GM12878 (cell line): ENCODE measurements at regions not wholly inside any gene's neighbourhood (a gene's known extent, or its start where the extent isn't known, plus 50 kb on each side); places are given as distances from the start of the nearest gene placed in this dataset.
A peak's percentile ranks its signal among the peaks of the same experiment; 100 is the strongest.

Source experiments
- ATAC-seq: fragments of 200-7000 bp; cut with Tn5 transposase; 3 replicates; pipeline ENCODE4 v1.9.1; 2020; ENCODE audit warnings: mild to moderate bottlenecking, moderate library complexity
- BruUV-seq: library from RNA; stranded (reverse); fragments of 400-500 nt; replicated peaks from 2 replicates; lab custom pipeline; 2021; lab: Mats Ljungman, UMichigan
- CTCF ChIA-PET: fragments of 300-600 bp; sonication (Branson Sonifier 250); formaldehyde crosslinking; extraction: SDS; loops from one replicate; lab custom pipeline; 2021; ENCODE audit warnings: inconsistent platforms; lab: Yijun Ruan, JAX
- POLR2A ChIA-PET: fragments of 350-600 bp; formaldehyde crosslinking; extraction: SDS; loops from one replicate; lab custom pipeline; 2021; ENCODE audit warnings: inconsistent platforms; lab: Charles Lee
- RAD21 ChIA-PET: fragments of 300-600 bp; sonication (Branson Sonifier 250); formaldehyde crosslinking; loops from one replicate; lab custom pipeline; 2023; ENCODE audit warnings: antibody characterized with exemption; ENCODE audit not compliant: unreplicated experiment; lab: Charles Lee
- SMC1A ChIA-PET: fragments of 300-600 bp; sonication (Branson Sonifier 250); formaldehyde crosslinking; loops from one replicate; lab custom pipeline; 2023; ENCODE audit not compliant: unreplicated experiment, uncharacterized antibody; lab: Charles Lee
- DNase-seq: peaks from one replicate; pipeline ENCODE4 v3.0.0-alpha.2; 2011; ENCODE audit warnings: low read depth, low spot score
- FAIRE-seq: peaks from 3 replicates; lab custom pipeline; 2011; peaks lifted over from hg19 to GRCh38; lab: Jason Lieb, UNC
- H2AFZ ChIP-seq: 2 replicates; pipeline ENCODE4 v1.6.0; 2011; ENCODE audit warnings: low read depth, low read length, control low read depth; ENCODE audit not compliant: control insufficient read depth
- H3K27ac ChIP-seq: 2 replicates; pipeline ENCODE4 v1.5.1; 2011; ENCODE audit warnings: control low read depth; ENCODE audit not compliant: control insufficient read depth, insufficient read depth
- H3K27me3 ChIP-seq, 2 experiments: replicated peaks in 1 of 2; 2 replicates each; pipeline versions ENCODE4 v1.6.0 to v1.6.1; 2011; ENCODE audit warnings: low read length in 1 of 2; ENCODE audit not compliant: control insufficient read depth in 2 of 2, insufficient read depth in 2 of 2
- H3K36me3 ChIP-seq, 2 experiments: 2 replicates each; pipeline ENCODE4 v1.5.1; 2011; ENCODE audit warnings: low read length in 1 of 2; ENCODE audit not compliant: control insufficient read depth in 2 of 2, insufficient read depth in 2 of 2
- H3K4me1 ChIP-seq: 2 replicates; pipeline ENCODE4 v1.6.1; 2011; ENCODE audit warnings: mild to moderate bottlenecking, low read length, moderate library complexity, mixed read lengths; ENCODE audit not compliant: control insufficient read depth, insufficient read depth
- H3K4me2 ChIP-seq: 2 replicates; pipeline ENCODE4 v1.6.0; 2011; ENCODE audit warnings: control low read depth; ENCODE audit not compliant: control insufficient read depth, insufficient read depth
- H3K4me3 ChIP-seq: fragments of 200-600 bp; sonication (generic); 2 replicates; pipeline ENCODE4 v1.5.1; 2016
- H3K79me2 ChIP-seq: 2 replicates; pipeline ENCODE4 v1.6.0; 2011; ENCODE audit warnings: low read length; ENCODE audit not compliant: control insufficient read depth, insufficient read depth
- H3K9ac ChIP-seq: 2 replicates; pipeline ENCODE4 v1.8.0; 2011; ENCODE audit warnings: low read length, control low read depth, mixed read lengths; ENCODE audit not compliant: control insufficient read depth, insufficient read depth
- H3K9me3 ChIP-seq: replicated peaks from 3 replicates; pipeline ENCODE4 v1.5.1; 2011; ENCODE audit warnings: mild to moderate bottlenecking, low read length; ENCODE audit not compliant: control insufficient read depth, insufficient read depth
- H4K20me1 ChIP-seq: 2 replicates; pipeline ENCODE4 v1.6.0; 2011; ENCODE audit not compliant: control insufficient read depth, insufficient read depth
- MEF2B ChIP-seq: fragments of 450-650 bp; IDR thresholded peaks from 2 replicates; pipeline ENCODE4 v1.6.1; 2018; ENCODE audit warnings: mild to moderate bottlenecking, moderate library complexity; ENCODE audit not compliant: partially characterized antibody, poor library complexity, severe bottlenecking
- POLR2AphosphoS5 ChIP-seq: IDR thresholded peaks from 2 replicates; pipeline ENCODE4 v1.6.1; 2011; ENCODE audit warnings: mild to moderate bottlenecking, low read length, inconsistent platforms
- POU2F2 ChIP-seq: IDR thresholded peaks from 3 replicates; pipeline ENCODE4 v1.6.1; 2011; ENCODE audit warnings: low read depth, mild to moderate bottlenecking, low read length, borderline replicate concordance
- RAD21 ChIP-seq: IDR thresholded peaks from 2 replicates; pipeline ENCODE4 v1.6.1; 2011; ENCODE audit warnings: mild to moderate bottlenecking, low read depth, low read length, moderate library complexity; ENCODE audit not compliant: insufficient read depth
- RAD51 ChIP-seq: fragments of 450-650 bp; IDR thresholded peaks from 2 replicates; pipeline ENCODE4 v1.6.1; 2016; ENCODE audit warnings: moderate library complexity, mild to moderate bottlenecking, inconsistent platforms
- RUNX3 ChIP-seq: IDR thresholded peaks from 2 replicates; pipeline ENCODE4 v1.6.1; 2012; ENCODE audit warnings: low read length, inconsistent platforms
- YY1 ChIP-seq: IDR thresholded peaks from 2 replicates; pipeline ENCODE4 v1.6.1; 2011; ENCODE audit warnings: low read depth, mild to moderate bottlenecking, low read length
- WGBS: methylation state at CpG from one replicate; pipeline ENCODE4 v1.1.6; 2016; ENCODE audit warnings: low lambda C conversion rate; ENCODE audit not compliant: insufficient replicate concordance, insufficient coverage; ENCODE audit errors: missing lambda C conversion rate; 5-methylcytosine and 5-hydroxymethylcytosine counted together
- in situ Hi-C: fragments of 300-500 bp; cut with MboI; formaldehyde crosslinking; loops from 9 replicates; pipeline ENCODE4 v1.14.3; 2018; ENCODE audit warnings: mixed read lengths
- intact Hi-C: fragments of 100-400 bp; cut with micrococcal nuclease; formaldehyde crosslinking; loops from one replicate; pipeline ENCODE4 v1.14.2; 2022; ENCODE audit not compliant: unreplicated experiment

GRCh38 chr16:17939723-17940122 lies 396.8 kb downstream of the NPIPA8 start:
- under 1% methylated on average over 4 of the region's 4 CpGs for WGBS
- intact Hi-C loops = no loop called here
- SMC1A ChIA-PET = interaction anchor here (1.0 to 2.0 kb wide), 4 partner anchors 11 to 23 kb away, joined by 3 to 8 read pairs (median 6); no protein-coding TSS in a partner anchor
- Histone ChIP-seq H4K20me1 (no peaks in the 10 kb centered on the region), H3K79me2 (no peaks in the 10 kb centered on the region), H3K4me2 (peak overlapping the region; percentile 85), H3K9me3 (no peaks in the 10 kb centered on the region), H3K36me3 (no peaks in the 10 kb centered on the region), H3K27ac (peak overlapping the region; percentile 71), H3K4me1 (peaks cover 18% of the 10 kb centered on the region), H3K27me3 (no peaks in the 10 kb centered on the region), H3K4me3 (peak overlapping the region; percentile 48; the same call in 1 of the 2 replicates), H3K9ac (no peak overlapping the region), H2AFZ (peak overlapping the region; percentile 71)
- no TSS peak for BruUV-seq
- POLR2A ChIA-PET = interaction anchor here (1.1 kb wide), 1 partner anchor 21 kb away, joined by 3 read pairs; no protein-coding TSS in a partner anchor
- FAIRE-seq = no peak
- CTCF ChIA-PET = interaction anchor here (4.3 kb wide), 1 partner anchor 18 kb away, joined by 20 read pairs; no protein-coding TSS in a partner anchor
- RAD21 ChIA-PET = interaction anchor here (1.5 kb wide), 1 partner anchor 24 kb away, joined by 3 read pairs; no protein-coding TSS in a partner anchor
- no peak for DNase-seq
- ATAC-seq = peak; percentile 71
- 0 out of 2 replicates have a peak, but pooled peaks have one; percentile 39 for TF ChIP-seq YY1
- no peak for TF ChIP-seq MEF2B
- TF ChIP-seq POLR2AphosphoS5 = peak; percentile 29; the same call in 1 of the 2 replicates
- peak; percentile 70 for TF ChIP-seq RUNX3
- TF ChIP-seq POU2F2 = peak; percentile 86; the same call in 2 of the 3 replicates
- peak; percentile 68; the same call in 1 of the 2 replicates for TF ChIP-seq RAD51
- TF ChIP-seq RAD21 = no peak
- in situ Hi-C loops = loop anchor here (25.0 kb wide), 1 partner anchor 823 kb away; no protein-coding TSS in a partner anchor
